ENCODE measurements at regions not wholly inside any gene's neighbourhood (a gene's known extent, or its start where the extent isn't known, plus 50 kb on each side); places are given as distances from the start of the nearest gene placed in this dataset.
"Not testable (repeated sequence)": the region's sequence is repeated elsewhere in the genome, so short reads cannot be mapped to it uniquely, and the experiment has no call there.

GRCh38 chr2:16238786-16239185, 298.4 kb downstream of the MYCN start:
- Histone ChIP-seq H3F3A (ENCODE audit: low read depth) (no peaks in the 10 kb centered on the region), H3K79me2 (ENCODE audit: insufficient read depth, low read length) (no peaks in the 10 kb centered on the region), H3K9me2 (replicated peaks; ENCODE audit: low read depth, low read length) (no peaks in the 10 kb centered on the region), H4K20me1 (ENCODE audit: insufficient read depth, low read length, poor library complexity, severe bottlenecking) (no peaks in the 10 kb centered on the region), H3K27me3 (ENCODE audit: insufficient read depth, low read length, poor library complexity, severe bottlenecking) (no peaks in the 10 kb centered on the region), H3K4me3 (ENCODE audit: low read length, poor library complexity, severe bottlenecking) (no peak overlapping the region), H3K4me1 (ENCODE audit: insufficient read depth, low read length, poor library complexity, severe bottlenecking) (no peaks in the 10 kb centered on the region), H3K9me3 (ENCODE audit: insufficient read depth, low read depth, low read length) (no peaks in the 10 kb centered on the region), H3K36me3 (ENCODE audit: insufficient read depth, low read length) (no peaks in the 10 kb centered on the region), H3K4me2 (ENCODE audit: low read depth, low read length, poor library complexity, severe bottlenecking) (no peak overlapping the region), H2AFZ (ENCODE audit: low read length) (no peak overlapping the region), H3K9ac (ENCODE audit: low read depth, low read length, poor library complexity, severe bottlenecking) (no peak overlapping the region)
- TF ChIP-seq CTCF (conservative IDR thresholded peaks at IDR 0.05; ENCODE audit: low read length) (no peak), EZH2phosphoT487 (IDR thresholded peaks at IDR 0.05; ENCODE audit: borderline replicate concordance) (no peak)

GRCh38 chr2:16238001-16238761, 297.8 kb downstream of the MYCN start:
- Histone ChIP-seq H3K9ac (ENCODE audit: low read depth, low read length, poor library complexity, severe bottlenecking) (no peak overlapping the region), H3K36me3 (ENCODE audit: insufficient read depth, low read length) (no peaks in the 10 kb centered on the region), H3K4me3 (ENCODE audit: low read length, poor library complexity, severe bottlenecking) (no peak overlapping the region), H4K20me1 (ENCODE audit: insufficient read depth, low read length, poor library complexity, severe bottlenecking) (no peaks in the 10 kb centered on the region), H3K79me2 (ENCODE audit: insufficient read depth, low read length) (no peaks in the 10 kb centered on the region), H3F3A (ENCODE audit: low read depth) (no peaks in the 10 kb centered on the region), H3K9me3 (ENCODE audit: insufficient read depth, low read depth, low read length) (no peaks in the 10 kb centered on the region), H3K9me2 (replicated peaks; ENCODE audit: low read depth, low read length) (no peaks in the 10 kb centered on the region), H3K27me3 (ENCODE audit: insufficient read depth, low read length, poor library complexity, severe bottlenecking) (no peaks in the 10 kb centered on the region), H2AFZ (ENCODE audit: low read length) (no peak overlapping the region), H3K4me2 (ENCODE audit: low read depth, low read length, poor library complexity, severe bottlenecking) (no peak overlapping the region), H3K4me1 (ENCODE audit: insufficient read depth, low read length, poor library complexity, severe bottlenecking) (no peaks in the 10 kb centered on the region)
- no peak for TF ChIP-seq EZH2phosphoT487 (IDR thresholded peaks at IDR 0.05; ENCODE audit: borderline replicate concordance)
- TF ChIP-seq CTCF (conservative IDR thresholded peaks at IDR 0.05; ENCODE audit: low read length), result no peak

GRCh38 chr2:16235747-16236146, 295.4 kb downstream of the MYCN start:
- Histone ChIP-seq H3K9me2 (replicated peaks; ENCODE audit: low read depth, low read length) (no peaks in the 10 kb centered on the region), H3K4me3 (ENCODE audit: low read length, poor library complexity, severe bottlenecking) (no peak overlapping the region), H4K20me1 (ENCODE audit: insufficient read depth, low read length, poor library complexity, severe bottlenecking) (no peaks in the 10 kb centered on the region), H3K9ac (ENCODE audit: low read depth, low read length, poor library complexity, severe bottlenecking) (no peak overlapping the region), H3K27me3 (ENCODE audit: insufficient read depth, low read length, poor library complexity, severe bottlenecking) (no peaks in the 10 kb centered on the region), H2AFZ (ENCODE audit: low read length) (no peak overlapping the region), H3K79me2 (ENCODE audit: insufficient read depth, low read length) (no peaks in the 10 kb centered on the region), H3K4me2 (ENCODE audit: low read depth, low read length, poor library complexity, severe bottlenecking) (no peak overlapping the region), H3K9me3 (ENCODE audit: insufficient read depth, low read depth, low read length) (no peaks in the 10 kb centered on the region), H3K4me1 (ENCODE audit: insufficient read depth, low read length, poor library complexity, severe bottlenecking) (no peaks in the 10 kb centered on the region), H3K36me3 (ENCODE audit: insufficient read depth, low read length) (no peaks in the 10 kb centered on the region), H3F3A (ENCODE audit: low read depth) (no peaks in the 10 kb centered on the region)
- no peak for TF ChIP-seq CTCF (conservative IDR thresholded peaks at IDR 0.05; ENCODE audit: low read length)
- no peak for TF ChIP-seq EZH2phosphoT487 (IDR thresholded peaks at IDR 0.05; ENCODE audit: borderline replicate concordance)

- H3K36me3 ChIP-seq (ENCODE audit: insufficient read depth, low read length); H4K20me1 ChIP-seq (ENCODE audit: insufficient read depth, low read length, poor library complexity, severe bottlenecking); H3K4me1 ChIP-seq (ENCODE audit: insufficient read depth, low read length, poor library complexity, severe bottlenecking); H2AFZ ChIP-seq (ENCODE audit: low read length); H3K27me3 ChIP-seq (ENCODE audit: insufficient read depth, low read length, poor library complexity, severe bottlenecking); H3F3A ChIP-seq (ENCODE audit: low read depth); H3K9me3 ChIP-seq (ENCODE audit: insufficient read depth, low read depth, low read length); H3K4me2 ChIP-seq (ENCODE audit: low read depth, low read length, poor library complexity, severe bottlenecking); H3K9me2 ChIP-seq (replicated peaks; ENCODE audit: low read depth, low read length); H3K4me3 ChIP-seq (ENCODE audit: low read length, poor library complexity, severe bottlenecking); H3K9ac ChIP-seq (ENCODE audit: low read depth, low read length, poor library complexity, severe bottlenecking); H3K79me2 ChIP-seq (ENCODE audit: insufficient read depth, low read length): not testable (repeated sequence)
These were observed 294.9 kb downstream of the MYCN start for GRCh38 chr2:16235291-16235690.
